Uterus (tissue), 3 donors: ENCODE measurements at regions not wholly inside any gene's neighbourhood (a gene's known extent, or its start where the extent isn't known, plus 50 kb on each side); places are given as distances from the start of the nearest gene placed in this dataset.

Experiments
- DNase-seq, 2 donors: peaks; one replicate each; pipeline ENCODE4 v3.0.0-alpha.2; 2019 to 2020
- H3K27ac ChIP-seq, 2 donors: fragments of 200-600 bp; sonication (generic); 1 replicate in 1 of 2; 2 replicates in 1 of 2; pipeline ENCODE4 v1.5.1; 2016 to 2018
- H3K27me3 ChIP-seq, 2 donors: fragments of 200-600 bp; sonication (generic); one replicate each; pipeline ENCODE4 v1.5.1; 2018 to 2019; ENCODE audit warnings: control low read depth in 1 of 2
- H3K36me3 ChIP-seq, 2 donors: fragments of 200-600 bp; sonication (generic); one replicate each; pipeline ENCODE4 v1.5.1; 2019; ENCODE audit warnings: control low read depth in 1 of 2
- H3K4me1 ChIP-seq, 2 donors: fragments of 200-600 bp; sonication (generic); one replicate each; pipeline ENCODE4 v1.5.1; 2018 to 2019; ENCODE audit warnings: control low read depth in 1 of 2
- H3K4me3 ChIP-seq, 2 donors: fragments of 200-600 bp; sonication (generic); 1 replicate in 1 of 2; 2 replicates in 1 of 2; pipeline ENCODE4 v1.5.1; 2018 to 2019; ENCODE audit warnings: mild to moderate bottlenecking in 1 of 2
- H3K9me3 ChIP-seq, 2 donors: fragments of 200-600 bp; sonication (generic); one replicate each; pipeline ENCODE4 v1.5.1; 2019; ENCODE audit warnings: control low read depth in 1 of 2
- POLR2A ChIP-seq, 2 donors: fragments of 450-650 bp; IDR thresholded peaks; one replicate each; pipeline ENCODE4 v1.6.1; 2016; ENCODE audit warnings: antibody characterized with exemption in 2 of 2, mild to moderate bottlenecking in 1 of 2, moderate library complexity in 1 of 2
- intact Hi-C: fragments of 100-400 bp; cut with DNase I; formaldehyde crosslinking; loops from one replicate; pipeline ENCODE4 v1.15.1; 2023; ENCODE audit warnings: low total_unique reads
- TF ChIP-seq, protein P1 (sequence below), 4 experiments: fragments of 200-600 bp in 2 of 4; fragments of 450-650 bp in 2 of 4; sonication (generic) in 2 of 4; IDR thresholded peaks; one replicate each; pipeline ENCODE4 v1.5.1; 2016 to 2019; ENCODE audit warnings: antibody characterized with exemption in 4 of 4, mild to moderate bottlenecking in 2 of 4, moderate library complexity in 1 of 4
- donor health status: DM: yes; HTN: yes; CAD: no.

DNA sequence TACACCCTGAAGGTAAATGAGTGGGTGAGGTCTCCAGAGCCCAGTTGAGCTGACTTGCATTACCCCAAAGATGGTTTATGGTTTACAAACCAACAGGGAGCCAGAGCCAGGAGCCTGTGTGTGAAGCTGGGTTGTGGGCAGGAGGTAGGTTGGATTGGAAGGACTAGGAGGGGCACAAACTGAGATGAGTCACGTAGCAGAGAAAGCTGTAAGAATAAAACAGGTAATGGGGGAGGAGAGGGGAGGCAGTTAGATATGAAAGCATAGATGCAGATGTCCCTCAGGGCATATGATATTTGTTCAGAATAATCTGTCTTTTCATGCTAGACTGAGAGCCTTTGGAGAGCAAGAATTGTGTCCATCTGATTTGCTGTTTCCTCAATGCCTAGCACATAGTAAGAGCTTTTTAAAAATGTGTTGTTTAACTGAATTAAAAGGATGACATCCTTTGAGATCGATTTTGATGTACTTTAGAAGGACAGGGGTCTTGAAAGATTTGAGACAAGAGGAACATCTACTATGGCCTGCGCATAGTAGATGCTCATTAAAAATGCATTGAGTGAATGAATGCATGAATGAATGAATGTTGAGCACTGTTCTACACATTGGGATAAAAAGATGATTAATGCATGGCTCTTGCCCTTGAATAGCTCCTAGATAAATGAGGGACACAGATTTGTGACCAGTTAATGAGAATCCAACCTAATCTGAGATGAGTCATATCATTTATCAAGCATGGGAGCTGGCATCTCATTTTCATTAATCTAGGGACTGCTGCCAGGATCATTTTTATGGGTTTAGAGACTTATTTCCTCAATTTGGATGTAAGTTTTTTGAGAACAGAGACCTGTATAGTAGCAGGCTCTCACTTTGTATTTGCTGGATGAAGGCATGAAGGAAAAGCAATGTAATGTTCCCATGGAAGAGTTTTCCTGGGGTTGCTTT lies 175.8 kb upstream of the BDNF start:
- H3K4me3 ChIP-seq: no peak overlapping the region
- no peak overlapping the region for H3K27ac ChIP-seq
- H3K36me3 ChIP-seq: no peaks in the 10 kb centered on the region
- intact Hi-C loops: no loop called here
- H3K9me3 ChIP-seq: no peaks in the 10 kb centered on the region
- DNase-seq: no peak
- no peaks in the 10 kb centered on the region for H3K4me1 ChIP-seq
- H3K27me3 ChIP-seq: no peaks in the 10 kb centered on the region
- TF ChIP-seq, protein P1, sequence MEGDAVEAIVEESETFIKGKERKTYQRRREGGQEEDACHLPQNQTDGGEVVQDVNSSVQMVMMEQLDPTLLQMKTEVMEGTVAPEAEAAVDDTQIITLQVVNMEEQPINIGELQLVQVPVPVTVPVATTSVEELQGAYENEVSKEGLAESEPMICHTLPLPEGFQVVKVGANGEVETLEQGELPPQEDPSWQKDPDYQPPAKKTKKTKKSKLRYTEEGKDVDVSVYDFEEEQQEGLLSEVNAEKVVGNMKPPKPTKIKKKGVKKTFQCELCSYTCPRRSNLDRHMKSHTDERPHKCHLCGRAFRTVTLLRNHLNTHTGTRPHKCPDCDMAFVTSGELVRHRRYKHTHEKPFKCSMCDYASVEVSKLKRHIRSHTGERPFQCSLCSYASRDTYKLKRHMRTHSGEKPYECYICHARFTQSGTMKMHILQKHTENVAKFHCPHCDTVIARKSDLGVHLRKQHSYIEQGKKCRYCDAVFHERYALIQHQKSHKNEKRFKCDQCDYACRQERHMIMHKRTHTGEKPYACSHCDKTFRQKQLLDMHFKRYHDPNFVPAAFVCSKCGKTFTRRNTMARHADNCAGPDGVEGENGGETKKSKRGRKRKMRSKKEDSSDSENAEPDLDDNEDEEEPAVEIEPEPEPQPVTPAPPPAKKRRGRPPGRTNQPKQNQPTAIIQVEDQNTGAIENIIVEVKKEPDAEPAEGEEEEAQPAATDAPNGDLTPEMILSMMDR (IDR thresholded peaks at IDR 0.05): no peak
- no peak for TF ChIP-seq POLR2A (IDR thresholded peaks at IDR 0.05)

DNA sequence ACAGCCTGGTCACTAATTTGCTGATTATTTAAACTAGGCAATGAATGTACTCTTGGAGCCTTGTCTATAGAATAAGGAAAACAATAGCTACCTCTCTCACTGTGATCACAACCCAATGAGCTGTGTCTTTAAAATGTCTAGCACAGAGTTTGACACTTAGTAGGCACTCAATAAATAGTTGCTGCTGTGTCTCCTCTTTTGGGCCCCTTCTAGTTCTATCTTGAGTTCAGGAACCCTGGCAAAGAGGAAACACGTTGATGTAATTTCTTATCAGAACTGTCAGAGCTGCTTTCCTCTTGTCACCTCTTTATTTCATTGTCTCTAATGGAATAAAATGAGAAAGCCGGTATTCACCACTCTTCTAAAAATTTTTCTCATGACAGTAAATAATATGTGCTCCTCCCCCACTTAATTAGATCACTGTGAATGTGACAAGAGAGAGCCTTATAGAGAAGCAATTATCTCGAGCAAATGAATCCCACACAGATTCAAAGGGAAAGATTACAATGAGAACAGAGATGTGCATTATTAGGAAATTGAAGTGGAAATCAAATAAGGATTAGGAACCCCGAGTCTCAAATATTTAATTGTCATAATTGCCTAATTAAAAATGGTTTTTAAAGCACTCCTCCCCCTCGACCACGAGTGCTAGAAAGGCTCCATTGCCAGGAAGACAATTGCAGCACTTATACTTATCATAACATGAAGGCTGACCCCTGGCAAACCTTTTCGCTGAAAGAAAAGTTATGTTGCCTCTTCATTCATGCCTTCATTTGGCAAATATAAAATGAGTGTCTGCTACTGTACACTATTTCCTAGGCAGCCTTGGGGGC lies 175.0 kb upstream of the BDNF start:
- TF ChIP-seq, protein P1 (IDR thresholded peaks at IDR 0.05): no peak
- no peak for TF ChIP-seq POLR2A (IDR thresholded peaks at IDR 0.05)

DNA sequence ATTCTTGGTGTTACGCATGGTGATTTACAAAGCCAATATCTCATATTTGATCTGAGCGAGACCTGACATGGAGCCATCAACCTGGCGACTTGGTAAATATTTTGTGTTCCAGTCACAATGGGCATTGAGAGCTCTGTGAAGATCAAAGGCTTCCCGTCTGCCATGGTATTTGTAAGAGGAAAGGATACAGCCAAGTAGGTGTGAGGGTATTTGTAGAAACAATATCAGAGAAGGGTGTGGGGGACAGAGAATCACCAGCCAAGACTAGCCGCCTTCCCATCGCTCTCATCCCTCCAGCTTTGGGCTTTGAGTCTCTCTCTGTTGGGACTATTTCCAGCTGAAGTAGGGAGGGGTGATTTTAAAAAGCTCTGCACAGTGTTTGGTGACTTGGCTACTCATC lies 173.4 kb upstream of the BDNF start:
- no peaks in the 10 kb centered on the region for H3K36me3 ChIP-seq
- no peaks in the 10 kb centered on the region for H3K27me3 ChIP-seq
- H3K4me3 ChIP-seq: no peak overlapping the region
- H3K4me1 ChIP-seq: no peaks in the 10 kb centered on the region
- H3K9me3 ChIP-seq: no peaks in the 10 kb centered on the region
- intact Hi-C loops: no loop called here
- TF ChIP-seq, protein P1 (IDR thresholded peaks at IDR 0.05): no peak
- TF ChIP-seq POLR2A (IDR thresholded peaks at IDR 0.05): no peak
- no peak for DNase-seq
- H3K27ac ChIP-seq: no peak overlapping the region

More for the DNA sequence above, 175.0 kb upstream of the BDNF start:
- Histone ChIP-seq H3K27ac (no peak overlapping the region), H3K27me3 (no peaks in the 10 kb centered on the region), H3K36me3 (no peaks in the 10 kb centered on the region), H3K9me3 (no peaks in the 10 kb centered on the region), H3K4me1 (no peaks in the 10 kb centered on the region), H3K4me3 (no peak overlapping the region)
- intact Hi-C loops: no loop called here
- no peak for DNase-seq

DNA sequence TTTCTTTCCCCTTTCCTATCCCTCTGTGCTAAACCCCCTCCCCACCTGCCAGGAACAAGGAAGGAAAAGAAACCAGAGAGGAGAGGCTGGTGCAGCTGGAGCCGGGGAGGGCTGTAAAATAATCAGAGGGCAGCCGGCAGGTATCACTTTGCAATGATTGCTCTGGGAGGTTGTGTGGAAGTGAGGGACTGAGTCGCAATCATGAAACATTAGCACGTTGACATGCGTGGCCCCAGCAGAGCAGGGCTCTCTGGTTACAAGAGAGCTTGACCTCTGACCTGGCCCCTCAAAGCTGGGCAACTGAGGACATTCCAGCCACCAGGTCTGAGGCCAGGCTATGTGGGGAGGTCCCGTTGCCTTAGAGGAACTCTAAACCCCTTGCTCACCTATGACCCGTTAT lies 170.8 kb upstream of the BDNF start:
- intact Hi-C loops: no loop called here
- no peak for TF ChIP-seq POLR2A (IDR thresholded peaks at IDR 0.05)
- TF ChIP-seq, protein P1 (IDR thresholded peaks at IDR 0.05): no peak
- no peak overlapping the region for H3K27ac ChIP-seq
- H3K4me1 ChIP-seq: no peaks in the 10 kb centered on the region
- no peaks in the 10 kb centered on the region for H3K27me3 ChIP-seq
- H3K4me3 ChIP-seq: no peak overlapping the region
- H3K9me3 ChIP-seq: no peaks in the 10 kb centered on the region
- no peaks in the 10 kb centered on the region for H3K36me3 ChIP-seq
- no peak for DNase-seq

DNA sequence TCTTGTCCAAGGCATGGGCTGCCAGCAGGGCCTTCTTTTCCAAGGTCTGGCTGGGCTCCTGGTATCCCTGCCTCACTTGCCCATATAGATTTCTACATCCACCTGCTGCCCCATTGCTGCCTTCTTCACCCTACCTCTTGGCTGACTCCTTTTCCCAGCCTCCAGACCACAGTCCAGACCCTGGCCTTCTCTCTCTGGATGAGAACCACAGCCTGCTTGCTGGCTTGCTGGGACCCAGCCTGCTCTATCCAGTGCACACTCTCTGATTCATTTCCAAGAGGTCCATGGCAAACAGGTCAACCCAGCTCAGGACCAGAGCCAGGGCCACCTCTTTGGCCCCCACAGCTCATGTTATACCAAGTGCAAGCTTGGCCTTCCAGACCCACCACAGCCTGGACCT lies 169.4 kb upstream of the BDNF start:
- TF ChIP-seq, protein P1 (IDR thresholded peaks at IDR 0.05): no peak
- TF ChIP-seq POLR2A (IDR thresholded peaks at IDR 0.05): no peak
- intact Hi-C loops: no loop called here
- no peak for DNase-seq

More for the DNA sequence above, 169.4 kb upstream of the BDNF start:
- Histone ChIP-seq H3K9me3 (no peaks in the 10 kb centered on the region), H3K4me1 (no peaks in the 10 kb centered on the region), H3K27me3 (no peaks in the 10 kb centered on the region), H3K27ac (no peak overlapping the region), H3K36me3 (no peaks in the 10 kb centered on the region), H3K4me3 (no peak overlapping the region)
